HEK293 (cell line): ENCODE measurements at regions not wholly inside any gene's neighbourhood (a gene's known extent, or its start where the extent isn't known, plus 50 kb on each side); places are given as distances from the start of the nearest gene placed in this dataset.

Source experiments
- CTCF ChIA-PET: fragments of 350-600 bp; formaldehyde crosslinking; extraction: SDS; loops from one replicate; lab custom pipeline; 2021; ENCODE audit warnings: antibody characterized with exemption; lab: Yijun Ruan, JAX
- POLR2A ChIA-PET: fragments of 300-600 bp; formaldehyde crosslinking; extraction: SDS; loops from one replicate; lab custom pipeline; 2020; ENCODE audit warnings: antibody characterized with exemption, inconsistent platforms; lab: Yijun Ruan, JAX
- H3K27ac ChIP-seq: fragments of 200-500 bp; sonication (Bioruptor generic); 2 replicates; pipeline ENCODE4 v1.5.1; 2014; ENCODE audit warnings: low read depth, low read length, control low read depth, inconsistent platforms; ENCODE audit errors: extremely low read depth
- H3K36me3 ChIP-seq, 2 experiments: fragments of 200-500 bp in 1 of 2; sonication (Bioruptor generic) in 1 of 2; 1 replicate in 1 of 2; 2 replicates in 1 of 2; pipeline ENCODE4 v1.5.1; 2014 to 2017; ENCODE audit warnings: inconsistent platforms in 2 of 2, low read length in 2 of 2; ENCODE audit not compliant: control insufficient read depth in 2 of 2, insufficient read depth in 1 of 2
- H3K4me1 ChIP-seq: fragments of 200-500 bp; sonication (Bioruptor generic); 2 replicates; pipeline ENCODE4 v1.5.1; 2014; ENCODE audit warnings: mild to moderate bottlenecking, low read length, inconsistent platforms; ENCODE audit not compliant: control insufficient read depth, insufficient read depth
- H3K4me3 ChIP-seq: 2 replicates; pipeline ENCODE4 v1.5.1; 2011; ENCODE audit warnings: low read depth, mild to moderate bottlenecking, control low read depth, low read length, moderate library complexity
- H3K9me3 ChIP-seq: fragments of 200-500 bp; sonication (Bioruptor generic); 2 replicates; pipeline ENCODE4 v1.5.1; 2014; ENCODE audit warnings: low read depth, low read length, inconsistent platforms; ENCODE audit not compliant: control insufficient read depth, insufficient read depth
- BCL11B ChIP-seq: fragments of 450-650 bp; formaldehyde crosslinking; IDR thresholded peaks from 2 replicates; pipeline ENCODE4 v1.5.1; 2016; ENCODE audit warnings: low read depth, missing biosample characterization, missing genetic modification characterization
- GFI1B ChIP-seq: fragments of 450-650 bp; formaldehyde crosslinking; IDR thresholded peaks from 2 replicates; pipeline ENCODE4 v1.5.1; 2016; ENCODE audit warnings: missing biosample characterization, missing genetic modification characterization
- KLF7 ChIP-seq: fragments of 450-650 bp; formaldehyde crosslinking; IDR thresholded peaks from 2 replicates; pipeline ENCODE4 v1.5.1; 2016; ENCODE audit warnings: missing biosample characterization, missing genetic modification characterization, borderline replicate concordance
- RBAK ChIP-seq: fragments of 450-650 bp; formaldehyde crosslinking; IDR thresholded peaks from 2 replicates; pipeline ENCODE4 v1.5.1; 2016; ENCODE audit warnings: missing biosample characterization, missing genetic modification characterization
- SALL2 ChIP-seq: fragments of 450-650 bp; formaldehyde crosslinking; IDR thresholded peaks from 2 replicates; pipeline ENCODE4 v1.5.0; 2017; ENCODE audit warnings: missing biosample characterization, mild to moderate bottlenecking, missing genetic modification characterization, borderline replicate concordance
- SP2 ChIP-seq: fragments of 450-650 bp; formaldehyde crosslinking; IDR thresholded peaks from 2 replicates; pipeline ENCODE4 v1.5.1; 2016; ENCODE audit warnings: missing biosample characterization, missing genetic modification characterization
- SP3 ChIP-seq: fragments of 450-650 bp; formaldehyde crosslinking; IDR thresholded peaks from 2 replicates; pipeline ENCODE4 v1.5.1; 2016; ENCODE audit warnings: missing biosample characterization, missing genetic modification characterization
- ZBTB44 ChIP-seq: fragments of 450-650 bp; IDR thresholded peaks from 2 replicates; pipeline ENCODE4 v1.5.1; 2018; ENCODE audit warnings: missing biosample characterization, mild to moderate bottlenecking, missing genetic modification characterization
- ZBTB48 ChIP-seq: fragments of 450-650 bp; formaldehyde crosslinking; IDR thresholded peaks from 2 replicates; pipeline ENCODE4 v1.5.1; 2016; ENCODE audit warnings: missing biosample characterization, missing genetic modification characterization
- ZFP37 ChIP-seq: fragments of 450-650 bp; formaldehyde crosslinking; IDR thresholded peaks from 2 replicates; pipeline ENCODE4 v1.5.1; 2016; ENCODE audit warnings: missing biosample characterization, missing genetic modification characterization
- ZNF10 ChIP-seq: fragments of 450-650 bp; formaldehyde crosslinking; IDR thresholded peaks from 2 replicates; pipeline ENCODE4 v1.5.1; 2017; ENCODE audit warnings: missing biosample characterization, missing genetic modification characterization
- ZNF148 ChIP-seq: fragments of 450-650 bp; formaldehyde crosslinking; IDR thresholded peaks from 2 replicates; pipeline ENCODE4 v1.5.0; 2017; ENCODE audit warnings: missing biosample characterization, missing genetic modification characterization, borderline replicate concordance
- ZNF174 ChIP-seq: fragments of 450-650 bp; formaldehyde crosslinking; IDR thresholded peaks from 2 replicates; pipeline ENCODE4 v1.5.0; 2017; ENCODE audit warnings: missing biosample characterization, mild to moderate bottlenecking, missing genetic modification characterization
- ZNF214 ChIP-seq: fragments of 450-650 bp; formaldehyde crosslinking; IDR thresholded peaks from 2 replicates; pipeline ENCODE4 v1.5.1; 2017; ENCODE audit warnings: missing biosample characterization, mild to moderate bottlenecking, missing genetic modification characterization, borderline replicate concordance
- ZNF24 ChIP-seq: fragments of 450-650 bp; formaldehyde crosslinking; IDR thresholded peaks from 2 replicates; pipeline ENCODE4 v1.5.1; 2016; ENCODE audit warnings: missing biosample characterization, missing genetic modification characterization
- ZNF311 ChIP-seq: fragments of 450-650 bp; formaldehyde crosslinking; IDR thresholded peaks from 2 replicates; pipeline ENCODE4 v1.5.1; 2017; ENCODE audit warnings: missing biosample characterization, missing genetic modification characterization, borderline replicate concordance
- ZNF416 ChIP-seq: fragments of 450-650 bp; formaldehyde crosslinking; IDR thresholded peaks from 2 replicates; pipeline ENCODE4 v1.5.1; 2016; ENCODE audit warnings: missing biosample characterization, missing genetic modification characterization
- ZNF426 ChIP-seq: fragments of 450-650 bp; formaldehyde crosslinking; IDR thresholded peaks from 2 replicates; pipeline ENCODE4 v1.5.1; 2017; ENCODE audit warnings: missing biosample characterization, missing genetic modification characterization, mild to moderate bottlenecking, inconsistent platforms, moderate library complexity
- ZNF433 ChIP-seq: fragments of 450-650 bp; formaldehyde crosslinking; IDR thresholded peaks from 2 replicates; pipeline ENCODE4 v1.5.1; 2016; ENCODE audit warnings: missing biosample characterization, missing genetic modification characterization, low read depth
- ZNF513 ChIP-seq: fragments of 450-650 bp; IDR thresholded peaks from 2 replicates; pipeline ENCODE4 v1.5.1; 2018; ENCODE audit warnings: missing biosample characterization, missing genetic modification characterization
- ZNF701 ChIP-seq: fragments of 450-650 bp; formaldehyde crosslinking; IDR thresholded peaks from 2 replicates; pipeline ENCODE4 v1.5.1; 2016; ENCODE audit warnings: missing biosample characterization, missing genetic modification characterization
- ZNF785 ChIP-seq: fragments of 450-650 bp; formaldehyde crosslinking; IDR thresholded peaks from 2 replicates; pipeline ENCODE4 v1.5.1; 2016; ENCODE audit warnings: missing biosample characterization, missing genetic modification characterization
- ZNF843 ChIP-seq: fragments of 450-650 bp; formaldehyde crosslinking; IDR thresholded peaks from 2 replicates; pipeline ENCODE4 v1.5.1; 2016; ENCODE audit warnings: missing biosample characterization, missing genetic modification characterization
- ZSCAN16 ChIP-seq: fragments of 450-650 bp; formaldehyde crosslinking; IDR thresholded peaks from 2 replicates; pipeline ENCODE4 v1.5.1; 2016; ENCODE audit warnings: missing biosample characterization, missing genetic modification characterization
- TF ChIP-seq, protein P1 (sequence below): fragments of 450-650 bp; formaldehyde crosslinking; IDR thresholded peaks from 2 replicates; pipeline ENCODE4 v1.5.1; 2016; ENCODE audit warnings: missing biosample characterization, missing genetic modification characterization

DNA sequence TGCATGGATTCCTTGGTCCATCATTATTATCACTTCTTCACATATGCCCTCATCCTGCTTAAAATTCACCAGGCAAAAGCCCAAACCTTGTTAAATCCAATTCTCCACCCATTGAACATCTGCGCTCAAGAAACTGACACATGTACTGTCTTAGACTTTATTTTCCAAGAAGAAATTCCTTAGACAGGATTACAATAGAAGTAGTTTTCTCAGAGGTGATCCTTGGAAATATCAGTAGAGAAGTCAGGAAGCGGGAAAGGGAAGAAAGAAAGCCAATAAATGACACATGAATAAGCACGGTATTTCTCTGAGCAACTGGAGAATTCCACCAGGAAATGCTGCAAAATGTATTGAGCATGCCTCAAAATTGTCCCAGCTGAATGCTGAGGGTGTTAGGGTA is 90.2 kb downstream of the FOXD1 start (continued):
- TF ChIP-seq ZNF513 (tag by site-specific recombination), result no peak
- TF ChIP-seq RBAK, result no peak
- TF ChIP-seq SP3 (tag by site-specific recombination), result no peak
- no peak for TF ChIP-seq ZNF785 (tag by site-specific recombination)
- TF ChIP-seq ZFP37 (tag by site-specific recombination), result no peak
- no peak for TF ChIP-seq SALL2 (tag by site-specific recombination)
- no peak for TF ChIP-seq ZNF843 (tag by site-specific recombination)
- TF ChIP-seq ZNF214 (tag by site-specific recombination), result no peak
- TF ChIP-seq, all 188 proteins: peak for 0

DNA sequence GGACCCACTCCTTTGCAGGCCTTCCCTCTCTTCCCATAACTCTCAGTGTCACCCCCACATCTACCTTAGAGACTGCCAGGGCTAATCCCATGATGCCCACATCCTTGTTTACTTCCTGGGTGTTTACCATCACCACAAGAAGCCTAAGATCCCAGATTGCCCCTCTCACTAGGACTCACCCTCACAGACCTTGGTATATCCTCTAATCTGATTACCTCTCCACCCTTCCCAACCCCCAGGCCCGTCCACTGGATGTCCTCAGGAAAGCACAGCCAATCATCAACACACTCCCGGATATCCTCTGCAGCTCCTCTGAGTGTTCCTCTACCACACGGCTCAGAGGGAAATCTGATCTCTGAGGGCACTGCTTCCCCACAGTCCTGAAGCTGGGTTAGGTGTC is 91.0 kb downstream of the FOXD1 start:
- no peak overlapping the region for H3K27ac ChIP-seq
- H3K4me1 ChIP-seq, result no peaks in the 10 kb centered on the region
- no peak for TF ChIP-seq ZSCAN16
- no peak for TF ChIP-seq ZNF701 (tag by site-specific recombination)
- no peak for TF ChIP-seq SP2 (tag by site-specific recombination)
- no peak for TF ChIP-seq ZNF311 (tag by site-specific recombination)
- no peak for TF ChIP-seq ZNF148 (tag by site-specific recombination)
- TF ChIP-seq GFI1B (tag by site-specific recombination), result no peak
- TF ChIP-seq ZNF24 (tag by site-specific recombination), result no peak
- no peak for TF ChIP-seq ZNF174 (tag by site-specific recombination)
- TF ChIP-seq ZBTB48 (tag by site-specific recombination), result no peak
- no peak for TF ChIP-seq ZNF426 (tag by site-specific recombination)
- no peak for TF ChIP-seq BCL11B (tag by site-specific recombination)
- no peak for TF ChIP-seq KLF7
- no peak for TF ChIP-seq ZNF10
- TF ChIP-seq ZNF433, result no peak
- TF ChIP-seq ZNF416 (tag by site-specific recombination), result no peak
- TF ChIP-seq ZBTB44 (tag by site-specific recombination), result no peak
- TF ChIP-seq, protein P1, sequence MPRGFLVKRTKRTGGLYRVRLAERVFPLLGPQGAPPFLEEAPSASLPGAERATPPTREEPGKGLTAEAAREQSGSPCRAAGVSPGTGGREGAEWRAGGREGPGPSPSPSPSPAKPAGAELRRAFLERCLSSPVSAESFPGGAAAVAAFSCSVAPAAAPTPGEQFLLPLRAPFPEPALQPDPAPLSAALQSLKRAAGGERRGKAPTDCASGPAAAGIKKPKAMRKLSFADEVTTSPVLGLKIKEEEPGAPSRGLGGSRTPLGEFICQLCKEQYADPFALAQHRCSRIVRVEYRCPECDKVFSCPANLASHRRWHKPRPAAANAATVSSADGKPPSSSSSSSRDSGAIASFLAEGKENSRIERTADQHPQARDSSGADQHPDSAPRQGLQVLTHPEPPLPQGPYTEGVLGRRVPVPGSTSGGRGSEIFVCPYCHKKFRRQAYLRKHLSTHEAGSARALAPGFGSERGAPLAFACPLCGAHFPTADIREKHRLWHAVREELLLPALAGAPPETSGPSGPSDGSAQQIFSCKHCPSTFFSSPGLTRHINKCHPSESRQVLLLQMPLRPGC (tag by site-specific recombination), result no peak
- CTCF ChIA-PET, result no interaction called here
- POLR2A ChIA-PET, result no interaction called here
- no peaks in the 10 kb centered on the region for H3K36me3 ChIP-seq
- H3K9me3 ChIP-seq, result no peaks in the 10 kb centered on the region
- H3K4me3 ChIP-seq, result no peak overlapping the region
